NCI-H2107 (cell line): ENCODE measurements at regions not wholly inside any gene's neighbourhood (a gene's known extent, or its start where the extent isn't known, plus 50 kb on each side); places are given as distances from the start of the nearest gene placed in this dataset.

Source experiments
- DNase-seq: peaks from one replicate; lab custom pipeline; 2025; lab: John Stamatoyannopoulos, UW

DNA sequence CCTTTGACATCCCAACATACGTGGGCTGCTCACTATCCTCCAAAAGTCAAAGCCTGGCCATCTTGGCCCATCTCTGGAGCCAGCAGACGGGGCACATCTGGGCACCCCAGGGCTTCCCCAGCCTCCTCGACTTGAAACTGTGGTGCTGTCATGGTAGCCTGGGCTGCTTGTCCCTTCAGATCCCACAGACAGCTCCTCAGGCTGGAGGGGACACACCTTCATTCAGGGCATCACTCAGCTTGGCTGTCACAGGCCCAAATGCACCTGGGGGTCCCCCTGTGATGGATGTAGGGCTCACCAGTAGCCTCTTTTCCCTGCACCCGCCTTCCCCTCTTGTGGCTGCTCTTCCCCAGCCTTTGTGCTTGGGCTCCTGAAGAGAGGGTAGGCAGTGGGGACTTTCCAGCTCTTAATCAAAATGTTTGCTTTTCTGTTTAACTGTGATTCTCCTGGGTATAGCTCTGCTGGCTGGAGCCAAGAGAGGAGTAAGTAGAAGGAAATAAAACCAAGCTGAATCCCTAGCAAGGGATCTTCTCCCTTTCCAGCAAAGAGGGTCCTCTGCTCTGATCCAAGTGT is 92.3 kb downstream of the GYPC start:
- no peak for DNase-seq

DNA sequence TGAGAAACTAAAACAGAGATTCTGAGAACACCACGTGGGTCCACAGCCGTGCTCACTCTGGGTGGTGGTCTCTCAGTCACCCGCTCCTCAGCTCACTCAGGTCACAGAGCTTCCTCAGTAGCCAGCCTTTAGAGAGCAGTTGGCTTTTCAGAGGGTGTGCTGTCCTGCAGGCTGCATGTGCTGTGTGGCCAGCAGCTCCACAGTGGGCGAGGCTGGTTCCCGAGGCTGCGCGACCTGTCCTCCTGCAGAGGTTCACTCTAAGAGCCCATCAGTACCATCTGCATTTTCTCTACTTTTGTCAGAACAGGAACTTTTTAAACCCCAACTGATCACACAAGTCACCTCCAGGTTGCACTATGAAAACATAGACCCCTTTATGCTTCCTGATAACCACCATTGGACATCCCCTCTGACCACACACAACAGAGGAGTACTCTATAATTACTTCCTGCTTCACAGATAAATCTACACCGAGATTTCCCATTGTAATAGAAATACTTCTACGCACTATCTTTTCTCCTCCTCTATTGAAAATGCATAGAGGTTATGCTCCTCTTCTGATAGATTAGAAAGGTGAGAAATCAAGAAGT is 93.1 kb downstream of the GYPC start:
- no peak for DNase-seq

- no peak for DNase-seq
Observed at GRCh38 chr2:126749537-126749936, 93.6 kb downstream of the GYPC start.

- no peak for DNase-seq
Observed at GRCh38 chr2:126750506-126750905, 94.5 kb downstream of the GYPC start.

- no peak for DNase-seq
Observed at GRCh38 chr2:126751477-126751876, 95.5 kb downstream of the GYPC start.

DNA sequence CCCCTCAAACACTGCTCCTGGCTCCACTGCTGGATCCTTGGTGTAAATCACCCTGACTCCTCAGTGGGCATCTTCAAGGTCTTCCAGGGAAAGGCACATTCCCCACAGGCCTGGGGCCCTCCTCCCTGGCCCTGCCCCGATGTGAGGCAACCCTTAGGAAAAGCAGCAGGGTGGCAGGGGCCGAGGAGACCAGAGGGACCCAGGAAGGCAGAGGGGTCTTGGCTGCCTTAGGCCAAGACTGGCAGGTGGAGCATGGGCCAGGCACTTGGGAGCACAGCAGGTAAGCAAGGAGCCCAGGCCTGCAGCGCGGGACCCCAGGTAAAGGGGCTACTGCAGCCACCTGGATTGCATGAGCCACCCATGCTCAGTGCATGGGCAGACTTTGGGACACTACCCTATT is 96.9 kb downstream of the GYPC start:
- no peak for DNase-seq

GRCh38 chr2:126753501-126754212 is 97.7 kb downstream of the GYPC start:
- no peak for DNase-seq

GRCh38 chr2:126754240-126755004 is 98.5 kb downstream of the GYPC start:
- DNase-seq = no peak

DNA sequence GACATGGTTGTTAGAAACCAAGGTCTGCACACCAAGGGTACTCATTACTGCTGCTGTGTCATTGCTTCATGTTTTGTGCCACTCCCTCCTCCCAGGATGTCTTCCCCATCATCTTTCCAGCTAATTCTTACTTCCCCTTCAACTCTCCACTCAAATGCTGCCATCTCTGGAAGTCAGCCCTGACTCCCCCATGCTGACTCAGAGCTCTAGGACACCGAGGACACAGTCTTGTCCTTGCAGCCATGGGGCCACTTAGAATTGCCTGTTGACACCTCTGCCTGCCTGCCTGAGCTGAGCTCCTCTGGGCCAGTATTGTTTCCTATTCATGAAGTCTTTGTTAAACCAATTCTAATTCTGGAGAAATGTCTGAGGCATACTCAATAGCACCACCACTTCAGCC is 100.2 kb downstream of the GYPC start:
- no peak for DNase-seq

DNA sequence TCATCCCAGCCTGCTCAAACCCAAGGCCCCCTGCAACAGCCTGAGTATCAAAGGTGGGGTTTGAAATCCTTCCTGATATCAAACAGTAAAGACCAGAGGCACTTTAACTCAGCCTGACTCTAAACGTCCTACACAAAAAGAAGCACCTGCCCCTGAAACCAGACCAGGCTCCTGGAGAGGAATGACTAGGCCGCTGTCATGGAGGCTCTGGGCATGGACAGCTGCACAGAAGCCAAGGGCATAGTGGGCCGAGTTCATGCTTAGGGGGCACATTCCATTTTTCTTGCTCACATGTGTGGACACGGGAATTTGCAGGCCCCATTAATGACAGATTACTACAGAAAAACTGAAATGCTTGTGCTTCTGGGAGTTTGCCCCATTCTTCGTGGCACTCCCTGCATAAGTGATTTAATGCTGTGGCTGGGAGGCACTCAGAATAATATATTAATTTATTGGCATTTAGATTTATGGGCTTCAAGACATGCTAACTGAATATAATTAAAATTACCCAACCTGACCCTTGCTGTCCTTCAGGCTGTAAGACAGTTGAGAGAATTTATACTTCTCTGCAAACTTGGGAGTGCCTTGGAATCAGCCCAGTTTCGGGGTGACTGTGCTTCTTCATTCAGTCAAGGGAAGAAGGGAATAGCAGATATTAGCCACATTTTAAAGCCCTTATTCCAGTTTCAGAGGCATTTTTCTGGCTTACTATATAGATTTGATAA is 105.5 kb downstream of the GYPC start:
- DNase-seq = no peak

DNA sequence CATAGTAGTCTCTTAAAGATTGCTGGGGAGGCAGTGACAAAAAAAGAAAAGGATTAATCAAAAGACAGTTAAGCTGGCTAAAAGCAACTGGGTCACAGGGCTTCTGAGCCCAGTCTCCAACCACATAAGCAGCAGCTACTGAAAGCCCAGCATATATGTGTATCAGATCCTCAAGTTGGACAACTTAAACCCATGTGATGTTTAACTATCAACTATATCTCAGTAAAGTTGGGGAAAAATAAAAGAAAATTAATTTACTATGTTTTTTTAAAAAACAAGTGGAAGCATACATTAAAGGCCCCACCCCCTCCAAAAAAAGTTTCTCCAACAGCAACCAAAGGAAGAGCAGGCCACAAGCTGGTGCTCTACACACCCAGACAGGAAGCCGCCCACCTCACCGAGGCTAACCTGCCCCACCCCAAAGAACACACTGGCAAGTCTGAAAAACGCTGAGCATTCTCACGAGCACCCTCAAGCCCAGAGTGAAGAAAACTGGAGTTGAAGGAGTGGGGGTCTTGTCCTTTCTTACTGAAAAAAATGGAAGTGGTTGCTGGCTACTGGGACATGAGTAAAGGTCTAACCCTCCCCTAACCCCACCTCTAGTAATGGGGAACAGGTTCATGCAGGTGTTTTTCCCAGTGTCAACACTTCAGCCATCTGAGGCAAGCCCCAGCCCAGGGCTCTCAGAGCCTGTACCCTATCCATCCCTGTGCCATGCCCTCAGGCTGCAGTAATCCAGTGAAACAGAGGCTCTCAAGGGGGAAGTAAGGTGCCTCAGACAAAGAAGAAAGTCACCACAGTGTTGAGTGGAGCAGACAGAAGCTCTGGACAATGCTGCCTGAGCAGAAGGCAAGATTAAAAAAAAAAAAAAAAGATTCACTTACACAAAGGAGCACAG is 106.3 kb downstream of the GYPC start:
- DNase-seq = no peak

GRCh38 chr2:126764686-126765265 is 108.8 kb downstream of the GYPC start:
- DNase-seq = no peak

GRCh38 chr2:126765395-126765794 is 109.4 kb downstream of the GYPC start:
- no peak for DNase-seq

GRCh38 chr2:126766295-126766968 is 110.5 kb downstream of the GYPC start:
- no peak for DNase-seq

DNA sequence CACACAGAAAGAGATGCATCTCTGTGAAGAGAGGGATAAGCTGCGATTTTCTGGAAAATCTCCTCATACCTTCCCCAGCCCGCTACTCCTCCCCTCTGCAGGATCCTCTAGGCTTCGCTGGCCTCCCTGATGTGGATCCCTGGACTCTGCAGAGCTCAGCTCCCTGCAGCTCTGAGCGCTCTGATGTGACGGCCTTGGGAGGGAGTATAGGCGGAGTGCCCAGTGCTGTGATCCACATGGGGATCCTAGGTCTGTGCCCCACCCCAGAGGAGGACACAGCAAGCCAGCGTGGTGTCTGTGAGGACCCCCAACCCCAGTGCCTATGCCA is 111.0 kb downstream of the GYPC start:
- no peak for DNase-seq

GRCh38 chr2:126769118-126769517 is 113.2 kb downstream of the GYPC start:
- DNase-seq = no peak

DNA sequence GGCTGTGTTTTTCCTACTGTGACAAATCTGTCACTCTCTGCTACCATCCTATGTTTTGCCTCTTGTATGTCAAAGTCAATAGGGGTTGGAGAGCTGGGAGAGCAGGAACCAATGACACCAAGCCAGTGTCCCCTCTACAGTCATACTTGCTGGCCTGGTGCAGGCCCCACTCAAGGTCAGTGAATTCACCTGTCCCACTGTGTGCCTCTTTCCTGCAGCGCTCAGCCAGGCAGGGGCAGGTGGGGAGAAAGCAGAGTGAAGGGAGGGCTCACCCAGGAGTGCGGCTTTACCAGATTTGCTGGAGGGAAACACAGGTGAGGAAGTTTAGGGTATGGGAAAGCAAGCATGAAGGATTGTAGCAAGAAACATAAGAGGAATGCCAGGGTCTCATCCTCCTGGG is 114.5 kb downstream of the GYPC start:
- DNase-seq = no peak

DNA sequence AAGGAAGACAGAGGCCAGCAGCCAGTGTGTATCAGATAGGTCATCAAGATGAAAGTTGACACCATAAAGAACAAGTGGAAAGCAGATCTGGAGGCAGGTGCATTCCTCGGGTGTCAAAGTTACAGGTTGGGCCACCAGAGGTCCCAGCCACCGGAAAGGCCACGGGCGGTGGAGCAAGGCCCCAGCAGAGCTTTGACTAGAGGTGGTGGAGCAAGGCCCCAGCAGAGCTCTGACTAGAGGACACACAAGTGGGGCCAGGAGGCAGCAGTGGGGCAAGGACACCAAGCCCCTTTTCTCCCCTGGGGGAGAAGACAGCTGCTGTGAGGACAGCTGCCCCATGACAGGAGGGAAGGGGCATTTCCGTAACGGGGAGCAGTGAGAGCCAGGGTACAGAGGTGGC is 115.1 kb downstream of the GYPC start:
- DNase-seq = no peak

- no peak for DNase-seq
Observed at GRCh38 chr2:126771501-126772195, 115.7 kb downstream of the GYPC start.

DNA sequence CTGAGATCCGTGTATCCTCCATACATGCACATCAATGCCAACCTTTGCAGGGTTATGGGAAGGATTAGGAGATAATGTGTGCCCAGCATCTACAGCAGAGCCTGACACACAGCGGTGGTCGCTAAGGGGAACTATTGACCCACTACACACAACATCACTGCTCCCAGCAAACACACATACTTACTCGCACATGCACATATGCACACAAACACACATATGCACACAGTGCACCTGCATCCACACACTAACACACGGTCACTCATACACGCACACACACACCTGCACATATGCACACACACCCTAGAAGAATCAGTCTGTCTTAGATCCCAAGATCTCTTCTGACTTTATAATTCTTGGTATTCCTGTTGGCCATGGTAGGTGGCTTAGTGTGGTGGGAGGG is 118.3 kb downstream of the GYPC start:
- DNase-seq = no peak
